Neural cell (in vitro differentiated cells): ENCODE measurements at regions not wholly inside any gene's neighbourhood (a gene's known extent, or its start where the extent isn't known, plus 50 kb on each side); places are given as distances from the start of the nearest gene placed in this dataset.

Experiments used
- CTCF ChIP-seq: fragments of 450-650 bp; IDR thresholded peaks from 2 replicates; pipeline ENCODE4 v1.5.1; 2014; ENCODE audit warnings: antibody characterized with exemption, mild to moderate bottlenecking, moderate library complexity; ENCODE audit not compliant: poor library complexity, severe bottlenecking
- EP300 ChIP-seq: fragments of 450-650 bp; conservative IDR thresholded peaks from 2 replicates; pipeline ENCODE4 v1.6.1; 2014; ENCODE audit warnings: antibody characterized with exemption, mild to moderate bottlenecking, moderate library complexity; ENCODE audit not compliant: poor library complexity, severe bottlenecking
- EZH2 ChIP-seq: fragments of 200-600, 300-800 bp; shearing (Covaris generic), sonication (generic); IDR thresholded peaks from 2 replicates; pipeline ENCODE4 v1.6.1; 2014; ENCODE audit warnings: antibody characterized with exemption, low read length, borderline replicate concordance, mild to moderate bottlenecking; ENCODE audit not compliant: insufficient read depth, poor library complexity, severe bottlenecking
- POLR2AphosphoS5 ChIP-seq: IDR thresholded peaks from 2 replicates; pipeline ENCODE4 v1.6.1; 2012
- RAD21 ChIP-seq: fragments of 450-650 bp; conservative IDR thresholded peaks from 2 replicates; pipeline ENCODE4 v1.6.1; 2014; ENCODE audit warnings: antibody characterized with exemption, mild to moderate bottlenecking, moderate library complexity
- REST ChIP-seq: IDR thresholded peaks from 2 replicates; pipeline ENCODE4 v1.6.1; 2012; ENCODE audit warnings: borderline replicate concordance

GRCh38 chr10:33743429-33743857 is 409.0 kb upstream of the NRP1 start:
- TF ChIP-seq CTCF (no peak), EZH2 (no peak), RAD21 (no peak), REST (no peak), POLR2AphosphoS5 (no peak), EP300 (no peak)
